Panc1 (cell line): ENCODE measurements at regions not wholly inside any gene's neighbourhood (a gene's known extent, or its start where the extent isn't known, plus 50 kb on each side); places are given as distances from the start of the nearest gene placed in this dataset.
A peak's percentile ranks its signal among the peaks of the same experiment; 100 is the strongest.

Experiments
- ATAC-seq: fragments of 200-7000 bp; cut with Tn5 transposase; 2 replicates; pipeline ENCODE4 v1.9.1; 2020; ENCODE audit warnings: mild to moderate bottlenecking, moderate library complexity
- BruUV-seq: library from RNA; stranded (reverse); fragments of 400-500 nt; replicated peaks from 2 replicates; lab custom pipeline; 2021; lab: Mats Ljungman, UMichigan
- CTCF ChIA-PET: fragments of 300-600 bp; sonication (Branson Sonifier 250); formaldehyde crosslinking; loops from one replicate; lab custom pipeline; 2022; ENCODE audit warnings: antibody characterized with exemption; lab: Charles Lee
- POLR2A ChIA-PET: fragments of 300-600 bp; sonication (Branson Sonifier 250); formaldehyde crosslinking; loops from one replicate; lab custom pipeline; 2022; ENCODE audit warnings: antibody characterized with exemption; lab: Charles Lee
- DNase-seq: peaks from one replicate; pipeline ENCODE4 v3.0.0-alpha.2; 2010; ENCODE audit warnings: low read depth, low spot score
- H3K27ac ChIP-seq: 2 replicates; pipeline ENCODE4 v1.5.1; 2011; ENCODE audit warnings: mild to moderate bottlenecking, low read length, inconsistent platforms
- H3K27me3 ChIP-seq: fragments of 200-500 bp; sonication (Bioruptor generic); 2 replicates; pipeline ENCODE4 v1.6.0; 2014; ENCODE audit warnings: low read length, inconsistent platforms; ENCODE audit not compliant: control insufficient read depth, insufficient read depth
- H3K36me3 ChIP-seq: fragments of 200-500 bp; sonication (Bioruptor generic); 2 replicates; pipeline ENCODE4 v1.5.1; 2014; ENCODE audit warnings: inconsistent platforms, mild to moderate bottlenecking, low read length, moderate library complexity; ENCODE audit not compliant: control insufficient read depth, insufficient read depth
- H3K4me1 ChIP-seq: 2 replicates; pipeline ENCODE4 v1.5.1; 2011; ENCODE audit warnings: inconsistent platforms, mild to moderate bottlenecking, low read length, moderate library complexity; ENCODE audit not compliant: control insufficient read depth, insufficient read depth
- H3K4me3 ChIP-seq, 2 experiments: 2 replicates each; pipeline ENCODE4 v1.5.1; 2011 to 2012; ENCODE audit warnings: low read depth in 2 of 2, low read length in 2 of 2, mild to moderate bottlenecking in 2 of 2, inconsistent platforms in 1 of 2, moderate library complexity in 1 of 2
- H3K9me3 ChIP-seq: fragments of 200-500 bp; sonication (Bioruptor generic); 2 replicates; pipeline ENCODE4 v1.5.1; 2014; ENCODE audit warnings: low read depth, mild to moderate bottlenecking, inconsistent platforms, low read length, moderate library complexity; ENCODE audit not compliant: control insufficient read depth, insufficient read depth
- CTCF ChIP-seq: fragments of 450-650 bp; IDR thresholded peaks from 2 replicates; pipeline ENCODE4 v1.5.1; 2017; ENCODE audit warnings: mild to moderate bottlenecking
- POLR2AphosphoS5 ChIP-seq: IDR thresholded peaks from 2 replicates; pipeline ENCODE4 v1.6.1; 2012; ENCODE audit warnings: mild to moderate bottlenecking, low read depth, low read length, moderate library complexity
- REST ChIP-seq, 2 experiments: IDR thresholded peaks; 2 replicates each; pipeline ENCODE4 v1.6.1; 2011 to 2012; ENCODE audit warnings: low read depth in 2 of 2, control low read depth in 1 of 2, low read length in 1 of 2, mild to moderate bottlenecking in 1 of 2, moderate library complexity in 1 of 2; ENCODE audit not compliant: insufficient read depth in 1 of 2
- SIN3A ChIP-seq: IDR thresholded peaks from 2 replicates; pipeline ENCODE4 v1.6.1; 2012; ENCODE audit warnings: low read depth, mild to moderate bottlenecking, low read length, moderate library complexity, borderline replicate concordance; ENCODE audit not compliant: insufficient read depth
- TCF7L2 ChIP-seq: IDR thresholded peaks from 2 replicates; pipeline ENCODE4 v1.6.1; 2011; ENCODE audit warnings: mild to moderate bottlenecking, low read depth, low read length, inconsistent platforms
- in situ Hi-C: cut with HindIII; loops from 2 replicates; pipeline ENCODE4 v1.10.0; 2016; ENCODE audit warnings: low sequenced_read_pairs, low pct_unique_long_range_greater_than_20kb
- intact Hi-C: fragments of 100-400 bp; cut with micrococcal nuclease; formaldehyde crosslinking; loops from one replicate; pipeline ENCODE4 v1.10.0; 2022; ENCODE audit not compliant: unreplicated experiment

GRCh38 chr12:17992002-17992656 is 97.9 kb downstream of the RERGL start:
- POLR2A ChIA-PET = no interaction called here
- CTCF ChIA-PET = interaction anchor here (0.5 kb wide), 1 partner anchor 383 kb away, joined by 6 read pairs; no protein-coding TSS in a partner anchor
- DNase-seq (peak; percentile 28), ATAC-seq (no peak)
- in situ Hi-C loops (no loop called here), intact Hi-C loops (no loop called here)
- Histone ChIP-seq H3K27me3 (no peaks in the 10 kb centered on the region), H3K4me1 (no peaks in the 10 kb centered on the region), H3K9me3 (no peaks in the 10 kb centered on the region), H3K27ac (no peak overlapping the region), H3K36me3 (no peaks in the 10 kb centered on the region), H3K4me3 (no peak overlapping the region)
- TF ChIP-seq CTCF (peak; percentile 72; the same call in 1 of the 2 replicates), POLR2AphosphoS5 (no peak)
- no TSS peak for BruUV-seq

GRCh38 chr12:17982556-17982955 is 107.4 kb downstream of the RERGL start:
- intact Hi-C loops (no loop called here), in situ Hi-C loops (no loop called here)
- no peaks in the 10 kb centered on the region for H3K9me3 ChIP-seq
- TF ChIP-seq REST (IDR thresholded peaks at IDR 0.05; ENCODE audit: insufficient read depth in 1 of 2, low read depth in 2 of 2, low read length in 1 of 2) (no peak), TCF7L2 (no peak), POLR2AphosphoS5 (no peak), CTCF (no peak), SIN3A (no peak)
- no peak overlapping the region for H3K4me3 ChIP-seq
- H3K36me3 ChIP-seq = no peaks in the 10 kb centered on the region
- POLR2A ChIA-PET = no interaction called here
- BruUV-seq = no TSS peak
- ATAC-seq (no peak), DNase-seq (no peak)
- CTCF ChIA-PET = no interaction called here
- H3K27me3 ChIP-seq = no peaks in the 10 kb centered on the region
- no peak overlapping the region for H3K27ac ChIP-seq
- no peaks in the 10 kb centered on the region for H3K4me1 ChIP-seq
